Breast epithelium (tissue), 4 donors: ENCODE measurements at regions not wholly inside any gene's neighbourhood (a gene's known extent, or its start where the extent isn't known, plus 50 kb on each side); places are given as distances from the start of the nearest gene placed in this dataset.
A peak's percentile ranks its signal among the peaks of the same experiment; 100 is the strongest.

Experiments
- DNase-seq, 2 donors: peaks; one replicate each; pipeline ENCODE4 v3.0.0-alpha.2; 2019; ENCODE audit warnings: low spot score in 2 of 2
- H3K27ac ChIP-seq, 2 donors: fragments of 200-600 bp; sonication (generic) in 1 of 2; one replicate each; pipeline ENCODE4 v1.5.1; 2016 to 2019; ENCODE audit warnings: mild to moderate bottlenecking in 1 of 2
- H3K27me3 ChIP-seq, 2 donors: fragments of 200-600 bp; sonication (generic) in 1 of 2; one replicate each; pipeline versions ENCODE4 v1.5.1 to v1.6.0; 2017 to 2019; ENCODE audit warnings: control low read depth in 1 of 2, mild to moderate bottlenecking in 1 of 2
- H3K36me3 ChIP-seq: fragments of 200-600 bp; one replicate; pipeline ENCODE4 v1.5.1; 2019
- H3K4me1 ChIP-seq, 2 donors: fragments of 200-600 bp; sonication (generic); one replicate each; pipeline ENCODE4 v1.5.1; 2016 to 2019; ENCODE audit warnings: control low read depth in 1 of 2
- H3K4me3 ChIP-seq, 3 donors: fragments of 200-600 bp; sonication (generic); 1 replicate in 2 of 3; 2 replicates in 1 of 3; pipeline ENCODE4 v1.5.1; 2016 to 2019; ENCODE audit warnings: mild to moderate bottlenecking in 3 of 3, moderate library complexity in 2 of 3
- H3K9me3 ChIP-seq, 2 donors: fragments of 200-600 bp; sonication (generic) in 1 of 2; one replicate each; pipeline ENCODE4 v1.5.1; 2016 to 2019; ENCODE audit warnings: control low read depth in 1 of 2
- CTCF ChIP-seq, 3 donors: fragments of 450-650 bp; IDR thresholded peaks; one replicate each; pipeline ENCODE4 v1.5.1; 2016 to 2017; ENCODE audit warnings: antibody characterized with exemption in 3 of 3, mild to moderate bottlenecking in 3 of 3, moderate library complexity in 3 of 3
- POLR2A ChIP-seq: fragments of 450-650 bp; IDR thresholded peaks from one replicate; pipeline ENCODE4 v1.6.1; 2016; ENCODE audit warnings: antibody characterized with exemption, mild to moderate bottlenecking, moderate library complexity
- POLR2AphosphoS5 ChIP-seq, 3 donors: sonication (generic); formaldehyde crosslinking; IDR thresholded peaks; one replicate each; pipeline ENCODE4 v1.6.1; 2017; ENCODE audit warnings: antibody characterized with exemption in 3 of 3
- intact Hi-C: fragments of 100-400 bp; cut with DNase I; formaldehyde crosslinking; loops from one replicate; pipeline ENCODE4 v1.15.1; 2023; ENCODE audit warnings: low total_unique reads

GRCh38 chr18:72692086-72692485 lies 147.9 kb upstream of the CBLN2 start:
- DNase-seq = no peak
- H3K9me3 ChIP-seq = no peaks in the 10 kb centered on the region
- H3K27ac ChIP-seq = no peak overlapping the region
- no peak for TF ChIP-seq POLR2AphosphoS5 (IDR thresholded peaks at IDR 0.05)
- intact Hi-C loops = no loop called here
- H3K36me3 ChIP-seq = no peaks in the 10 kb centered on the region
- H3K4me1 ChIP-seq = no peaks in the 10 kb centered on the region
- H3K27me3 ChIP-seq = no peaks in the 10 kb centered on the region
- peak overlapping the region in 2 of 3 donors; percentile 33 to 47 for H3K4me3 ChIP-seq

DNA sequence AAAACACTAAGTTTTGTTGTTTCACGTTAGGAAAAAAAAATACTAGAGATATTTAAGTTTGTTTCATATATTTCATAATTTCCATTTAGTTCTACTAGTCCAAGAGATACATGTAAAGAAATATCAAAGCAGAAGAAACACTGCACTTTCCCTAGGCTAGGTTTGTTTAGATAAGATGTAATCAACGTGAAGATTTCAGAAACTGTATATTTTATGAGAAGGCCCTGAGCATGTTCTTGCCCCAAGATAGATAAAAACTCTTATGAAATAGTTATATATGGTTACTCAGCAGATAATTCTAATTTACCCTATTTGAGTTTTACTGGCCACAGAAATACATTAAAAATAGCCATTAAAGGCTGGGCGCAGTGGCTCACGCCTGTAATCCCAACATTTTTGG lies 143.6 kb upstream of the CBLN2 start:
- H3K4me3 ChIP-seq = no peak overlapping the region
- H3K27me3 ChIP-seq = no peaks in the 10 kb centered on the region
- no peak for DNase-seq
- H3K36me3 ChIP-seq = no peaks in the 10 kb centered on the region
- TF ChIP-seq POLR2AphosphoS5 (IDR thresholded peaks at IDR 0.05) = no peak
- no peak for TF ChIP-seq POLR2A
- TF ChIP-seq CTCF (IDR thresholded peaks at IDR 0.05) = no peak
- H3K27ac ChIP-seq = no peak overlapping the region
- H3K9me3 ChIP-seq = no peaks in the 10 kb centered on the region
- H3K4me1 ChIP-seq = no peaks in the 10 kb centered on the region
- intact Hi-C loops = loop anchor here (10.0 kb wide), 1 partner anchor 193 kb away; no protein-coding TSS in a partner anchor

- Histone ChIP-seq H3K9me3 (no peaks in the 10 kb centered on the region), H3K4me1 (no peaks in the 10 kb centered on the region), H3K4me3 (no peak overlapping the region), H3K27ac (no peak overlapping the region), H3K27me3 (no peaks in the 10 kb centered on the region), H3K36me3 (no peaks in the 10 kb centered on the region)
- DNase-seq = peak in 1 of 2 donors; percentile 20
- TF ChIP-seq POLR2AphosphoS5 (IDR thresholded peaks at IDR 0.05) (no peak), CTCF (IDR thresholded peaks at IDR 0.05) (no peak)
- intact Hi-C loops = no loop called here
These were observed 131.3 kb upstream of the CBLN2 start for GRCh38 chr18:72675394-72675793.

GRCh38 chr18:72674710-72675109 lies 130.6 kb upstream of the CBLN2 start:
- Histone ChIP-seq H3K27me3 (no peaks in the 10 kb centered on the region), H3K27ac (no peak overlapping the region), H3K9me3 (no peaks in the 10 kb centered on the region), H3K4me1 (no peaks in the 10 kb centered on the region), H3K4me3 (no peak overlapping the region), H3K36me3 (no peaks in the 10 kb centered on the region)
- DNase-seq = no peak
- TF ChIP-seq CTCF (IDR thresholded peaks at IDR 0.05) (no peak), POLR2A (no peak), POLR2AphosphoS5 (IDR thresholded peaks at IDR 0.05) (no peak)
- intact Hi-C loops = no loop called here

DNA sequence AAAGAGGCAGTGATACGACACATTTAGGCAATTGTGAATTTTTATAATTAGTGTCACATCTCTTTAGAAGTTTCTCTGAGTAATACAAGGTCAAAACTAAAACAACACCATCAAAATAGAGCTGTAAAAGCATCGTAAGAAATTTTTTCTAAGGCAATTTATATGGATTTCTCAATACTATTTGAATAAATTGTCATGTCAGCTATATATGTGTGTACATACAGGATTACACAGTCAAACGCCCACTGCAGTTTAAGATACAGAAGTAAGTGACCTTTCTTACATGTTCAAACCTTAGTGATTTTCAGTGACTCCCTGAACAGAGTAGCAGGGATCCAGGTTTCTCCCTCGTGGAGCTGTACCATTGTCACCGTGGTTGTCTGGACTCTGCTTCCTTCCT lies 129.1 kb upstream of the CBLN2 start:
- no peak overlapping the region for H3K4me3 ChIP-seq
- H3K4me1 ChIP-seq = no peaks in the 10 kb centered on the region
- H3K27me3 ChIP-seq = no peaks in the 10 kb centered on the region
- H3K27ac ChIP-seq = no peak overlapping the region
- TF ChIP-seq CTCF (IDR thresholded peaks at IDR 0.05) = no peak
- TF ChIP-seq POLR2A = no peak
- no peak for TF ChIP-seq POLR2AphosphoS5 (IDR thresholded peaks at IDR 0.05)
- intact Hi-C loops = no loop called here
- H3K9me3 ChIP-seq = no peaks in the 10 kb centered on the region
- no peaks in the 10 kb centered on the region for H3K36me3 ChIP-seq
- no peak for DNase-seq
